ENCODE measurements at regions not wholly inside any gene's neighbourhood (a gene's known extent, or its start where the extent isn't known, plus 50 kb on each side); places are given as distances from the start of the nearest gene placed in this dataset.

- no peak for DNase-seq (ENCODE audit: low spot score in 2 of 2)
- no peaks in the 10 kb centered on the region for H3K36me3 ChIP-seq
These were observed 95.3 kb upstream of the GLS start for GRCh38 chr2:190785334-190785733.

GRCh38 chr2:190786404-190787166 lies 94.0 kb upstream of the GLS start:
- no peak for DNase-seq (ENCODE audit: low spot score in 2 of 2)
- Histone ChIP-seq H3K9me3 (no peaks in the 10 kb centered on the region), H3K27me3 (no peaks in the 10 kb centered on the region), H3K4me1 (peaks cover 24% of the 10 kb centered on the region), H3K4me3 (no peak overlapping the region), H3K36me3 (no peaks in the 10 kb centered on the region), H3K27ac (peak overlapping the region; percentile 24)
- 46% methylated on average over 4 of the region's 4 CpGs for WGBS
- TF ChIP-seq CTCF (IDR thresholded peaks at IDR 0.05): no peak
- no peak for TF ChIP-seq POLR2A (IDR thresholded peaks at IDR 0.05)
- no peak for TF ChIP-seq EP300 (IDR thresholded peaks at IDR 0.05)
- TF ChIP-seq POLR2AphosphoS5 (IDR thresholded peaks at IDR 0.05): no peak

More at GRCh38 chr2:190785334-190785733, 95.3 kb upstream of the GLS start:
- H3K27me3 ChIP-seq: no peaks in the 10 kb centered on the region
- no peak for TF ChIP-seq POLR2AphosphoS5 (IDR thresholded peaks at IDR 0.05)
- no peak for TF ChIP-seq EP300 (IDR thresholded peaks at IDR 0.05)
- TF ChIP-seq POLR2A (IDR thresholded peaks at IDR 0.05): no peak
- TF ChIP-seq CTCF (IDR thresholded peaks at IDR 0.05): no peak
- WGBS: 95% methylated on average over 2 of the region's 2 CpGs
- no peaks in the 10 kb centered on the region for H3K9me3 ChIP-seq
- H3K4me1 ChIP-seq: peaks cover 17% of the 10 kb centered on the region
- no peak overlapping the region for H3K27ac ChIP-seq
- H3K4me3 ChIP-seq: no peak overlapping the region

GRCh38 chr2:190787743-190788235 lies 92.8 kb upstream of the GLS start:
- 61% methylated on average over 3 of the region's 3 CpGs for WGBS
- DNase-seq (ENCODE audit: low spot score in 2 of 2): no peak
- TF ChIP-seq EP300 (IDR thresholded peaks at IDR 0.05) (no peak), POLR2AphosphoS5 (IDR thresholded peaks at IDR 0.05) (no peak), POLR2A (IDR thresholded peaks at IDR 0.05) (no peak), CTCF (IDR thresholded peaks at IDR 0.05) (no peak)
- Histone ChIP-seq H3K36me3 (no peaks in the 10 kb centered on the region), H3K27ac (no peak overlapping the region), H3K9me3 (no peaks in the 10 kb centered on the region), H3K27me3 (no peaks in the 10 kb centered on the region), H3K4me1 (peaks cover 35% of the 10 kb centered on the region), H3K4me3 (no peak overlapping the region)

- no peak overlapping the region for H3K27ac ChIP-seq
- no peaks in the 10 kb centered on the region for H3K9me3 ChIP-seq
- TF ChIP-seq CTCF (IDR thresholded peaks at IDR 0.05) (no peak), EP300 (IDR thresholded peaks at IDR 0.05) (no peak), POLR2A (IDR thresholded peaks at IDR 0.05) (no peak), POLR2AphosphoS5 (IDR thresholded peaks at IDR 0.05) (no peak)
- H3K27me3 ChIP-seq: no peaks in the 10 kb centered on the region
- WGBS: 84% methylated on average over 2 of the region's 2 CpGs
- H3K4me1 ChIP-seq: peaks cover 35% of the 10 kb centered on the region
- H3K4me3 ChIP-seq: no peak overlapping the region
- no peak for DNase-seq (ENCODE audit: low spot score in 2 of 2)
- no peaks in the 10 kb centered on the region for H3K36me3 ChIP-seq
These were observed 91.3 kb upstream of the GLS start for GRCh38 chr2:190789074-190790004.

Measured in suprapubic skin (tissue), 4 donors.